Astrocyte (in vitro differentiated cells and primary cell): ENCODE measurements at regions not wholly inside any gene's neighbourhood (a gene's known extent, or its start where the extent isn't known, plus 50 kb on each side); places are given as distances from the start of the nearest gene placed in this dataset.
A peak's percentile ranks its signal among the peaks of the same experiment; 100 is the strongest.

Experiments
- DNase-seq: peaks from one replicate; pipeline ENCODE4 v3.0.0-alpha.2; 2010; ENCODE audit warnings: low read depth
- FAIRE-seq: peaks from 2 replicates; lab custom pipeline; 2011; peaks lifted over from hg19 to GRCh38; lab: Jason Lieb, UNC
- H2AFZ ChIP-seq: 2 replicates; pipeline ENCODE4 v1.6.0; 2012; ENCODE audit warnings: low read depth, low read length, inconsistent platforms
- H3K27ac ChIP-seq: 2 replicates; pipeline ENCODE4 v1.5.1; 2011; ENCODE audit warnings: low read depth, low read length, inconsistent platforms
- H3K27me3 ChIP-seq: 2 replicates; pipeline ENCODE4 v1.6.0; 2011; ENCODE audit warnings: low read length, inconsistent platforms; ENCODE audit not compliant: insufficient read depth
- H3K36me3 ChIP-seq: 2 replicates; pipeline ENCODE4 v1.5.1; 2011; ENCODE audit warnings: low read length, inconsistent platforms; ENCODE audit not compliant: insufficient read depth
- H3K4me1 ChIP-seq: 2 replicates; pipeline ENCODE4 v1.5.1; 2011; ENCODE audit warnings: low read length, inconsistent platforms; ENCODE audit not compliant: insufficient read depth
- H3K4me2 ChIP-seq: 2 replicates; pipeline ENCODE4 v1.6.0; 2012; ENCODE audit warnings: low read length, inconsistent platforms
- H3K4me3 ChIP-seq: 2 replicates; pipeline ENCODE4 v1.5.1; 2011; ENCODE audit warnings: low read depth, mild to moderate bottlenecking, low read length, inconsistent platforms; ENCODE audit not compliant: insufficient read depth
- H3K79me2 ChIP-seq: 2 replicates; pipeline ENCODE4 v1.6.0; 2012; ENCODE audit warnings: mild to moderate bottlenecking, low read length, inconsistent platforms; ENCODE audit not compliant: insufficient read depth
- H3K9ac ChIP-seq: 2 replicates; pipeline ENCODE4 v1.6.0; 2012; ENCODE audit warnings: mild to moderate bottlenecking, low read length, inconsistent platforms
- H3K9me3 ChIP-seq: 2 replicates; pipeline ENCODE4 v1.5.1; 2012; ENCODE audit warnings: low read depth, mild to moderate bottlenecking, low read length, inconsistent platforms; ENCODE audit not compliant: insufficient read depth
- H4K20me1 ChIP-seq: 2 replicates; pipeline ENCODE4 v1.6.0; 2012; ENCODE audit warnings: low read length, inconsistent platforms; ENCODE audit not compliant: insufficient read depth
- H3K27ac Mint-ChIP-seq: one replicate; pipeline ENCODE4 v1.8.0; 2021; ENCODE audit warnings: mild to moderate bottlenecking, mixed read lengths; ENCODE audit not compliant: unreplicated experiment
- H3K27me3 Mint-ChIP-seq: one replicate; pipeline ENCODE4 v1.8.0; 2021; ENCODE audit warnings: low read depth, mixed read lengths; ENCODE audit not compliant: unreplicated experiment
- H3K36me3 Mint-ChIP-seq: one replicate; pipeline ENCODE4 v1.8.0; 2021; ENCODE audit warnings: low read depth, mixed read lengths; ENCODE audit not compliant: unreplicated experiment
- H3K4me1 Mint-ChIP-seq: one replicate; pipeline ENCODE4 v1.8.0; 2021; ENCODE audit warnings: low read depth, mixed read lengths; ENCODE audit not compliant: unreplicated experiment
- H3K4me3 Mint-ChIP-seq: one replicate; pipeline ENCODE4 v1.8.0; 2021; ENCODE audit warnings: mild to moderate bottlenecking, moderate library complexity, mixed read lengths; ENCODE audit not compliant: unreplicated experiment
- H3K9me3 Mint-ChIP-seq: one replicate; pipeline ENCODE4 v1.8.0; 2021; ENCODE audit warnings: mild to moderate bottlenecking, mixed read lengths; ENCODE audit not compliant: unreplicated experiment
- EZH2 ChIP-seq: IDR thresholded peaks from 2 replicates; pipeline ENCODE4 v1.6.1; 2012; ENCODE audit warnings: mild to moderate bottlenecking, low read length, inconsistent platforms; ENCODE audit not compliant: insufficient read depth
- TF ChIP-seq, protein P1 (sequence below): IDR thresholded peaks from 2 replicates; pipeline ENCODE4 v1.5.1; 2011; ENCODE audit warnings: low read depth, mild to moderate bottlenecking, inconsistent platforms, low read length, moderate library complexity; ENCODE audit not compliant: insufficient read depth

DNA sequence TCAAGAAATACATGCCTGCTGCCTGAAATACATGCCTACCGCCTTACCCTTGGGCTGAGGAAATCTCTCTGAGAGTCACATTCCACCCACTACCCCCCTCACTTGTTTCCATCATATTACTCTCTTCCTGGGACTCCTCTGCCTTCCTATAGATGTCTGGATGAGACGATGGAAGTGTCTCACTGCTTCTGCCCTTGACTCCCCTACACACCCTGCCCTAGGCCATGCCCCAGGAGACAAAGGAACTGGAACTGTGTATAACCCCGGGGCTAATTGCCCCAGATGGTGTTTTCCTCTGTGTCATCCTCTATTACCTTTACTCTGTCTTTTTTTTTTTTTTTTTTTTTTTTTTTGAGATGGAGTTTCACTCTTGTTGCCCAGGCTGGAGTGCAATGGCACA lies 102.0 kb downstream of the GTPBP8 start:
- no peaks in the 10 kb centered on the region for H3K79me2 ChIP-seq
- no peaks in the 10 kb centered on the region for H3K9me3 ChIP-seq
- H3K27me3 ChIP-seq = peaks cover 3% of the 10 kb centered on the region
- H3K4me3 ChIP-seq = no peak overlapping the region
- peaks cover 9% of the 10 kb centered on the region for H3K4me1 ChIP-seq
- peaks cover 16% of the 10 kb centered on the region for H3K4me1 Mint-ChIP-seq
- no peak overlapping the region for H3K4me3 Mint-ChIP-seq
- H3K9me3 Mint-ChIP-seq = peaks cover 5% of the 10 kb centered on the region
- peaks cover 3% of the 10 kb centered on the region for H3K27me3 Mint-ChIP-seq
- H3K36me3 Mint-ChIP-seq = no peaks in the 10 kb centered on the region
- no peak for TF ChIP-seq EZH2
- TF ChIP-seq, protein P1, sequence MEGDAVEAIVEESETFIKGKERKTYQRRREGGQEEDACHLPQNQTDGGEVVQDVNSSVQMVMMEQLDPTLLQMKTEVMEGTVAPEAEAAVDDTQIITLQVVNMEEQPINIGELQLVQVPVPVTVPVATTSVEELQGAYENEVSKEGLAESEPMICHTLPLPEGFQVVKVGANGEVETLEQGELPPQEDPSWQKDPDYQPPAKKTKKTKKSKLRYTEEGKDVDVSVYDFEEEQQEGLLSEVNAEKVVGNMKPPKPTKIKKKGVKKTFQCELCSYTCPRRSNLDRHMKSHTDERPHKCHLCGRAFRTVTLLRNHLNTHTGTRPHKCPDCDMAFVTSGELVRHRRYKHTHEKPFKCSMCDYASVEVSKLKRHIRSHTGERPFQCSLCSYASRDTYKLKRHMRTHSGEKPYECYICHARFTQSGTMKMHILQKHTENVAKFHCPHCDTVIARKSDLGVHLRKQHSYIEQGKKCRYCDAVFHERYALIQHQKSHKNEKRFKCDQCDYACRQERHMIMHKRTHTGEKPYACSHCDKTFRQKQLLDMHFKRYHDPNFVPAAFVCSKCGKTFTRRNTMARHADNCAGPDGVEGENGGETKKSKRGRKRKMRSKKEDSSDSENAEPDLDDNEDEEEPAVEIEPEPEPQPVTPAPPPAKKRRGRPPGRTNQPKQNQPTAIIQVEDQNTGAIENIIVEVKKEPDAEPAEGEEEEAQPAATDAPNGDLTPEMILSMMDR = no peak
- DNase-seq (no peak), FAIRE-seq (no peak)
- no peak overlapping the region for H3K4me2 ChIP-seq
- no peak overlapping the region for H2AFZ ChIP-seq
- H3K27ac ChIP-seq = no peak overlapping the region
- no peaks in the 10 kb centered on the region for H3K36me3 ChIP-seq
- H4K20me1 ChIP-seq = no peaks in the 10 kb centered on the region
- H3K27ac Mint-ChIP-seq = peak overlapping the region; percentile 20
- H3K9ac ChIP-seq = no peak overlapping the region

DNA sequence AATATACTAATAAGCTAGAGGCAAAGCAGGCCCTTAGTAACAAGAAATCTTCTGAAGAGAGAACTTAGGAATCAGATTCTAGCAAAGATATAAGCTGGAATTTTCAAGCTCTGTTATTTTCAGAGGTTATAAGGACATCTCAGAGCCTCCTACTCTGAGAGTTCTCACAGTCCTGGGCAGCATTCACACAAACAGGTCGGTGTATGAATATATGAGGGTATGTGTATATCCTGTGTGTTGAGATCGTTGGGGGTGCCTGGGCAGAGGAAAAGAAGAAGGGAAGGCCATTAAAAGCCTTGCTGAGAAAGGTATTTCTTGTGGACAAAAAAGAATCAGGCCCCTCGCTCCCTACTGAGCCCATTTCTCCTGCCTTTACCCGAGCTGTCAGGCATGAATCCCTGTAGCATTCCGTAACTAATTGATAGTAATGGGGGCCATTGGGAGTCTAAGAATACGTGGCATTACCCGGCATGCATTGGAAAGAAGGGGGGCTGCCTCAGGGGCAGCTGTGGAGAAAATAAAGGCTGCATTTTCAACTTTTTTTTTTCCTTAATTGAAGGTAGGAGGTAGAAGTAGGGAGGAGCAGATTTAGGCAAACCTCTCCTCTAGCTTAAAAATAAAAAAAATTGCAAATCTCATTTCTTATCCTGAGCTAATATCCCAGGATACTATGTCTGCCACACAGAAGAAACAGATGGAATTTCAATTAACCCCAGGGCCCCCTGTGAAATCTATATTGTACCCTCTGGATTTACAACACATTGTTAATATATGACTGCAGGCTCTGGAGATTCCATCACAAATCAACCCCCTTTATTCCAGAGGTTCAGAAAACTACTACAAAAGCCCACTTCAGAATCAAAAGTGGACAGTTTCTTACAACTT lies 103.8 kb downstream of the GTPBP8 start:
- Histone ChIP-seq H3K79me2 (no peaks in the 10 kb centered on the region), H2AFZ (no peak overlapping the region), H4K20me1 (no peaks in the 10 kb centered on the region), H3K9ac (no peak overlapping the region), H3K9me3 (no peaks in the 10 kb centered on the region), H3K36me3 (no peaks in the 10 kb centered on the region), H3K27ac (no peak overlapping the region), H3K4me3 (no peak overlapping the region), H3K4me2 (no peak overlapping the region), H3K4me1 (peaks cover 18% of the 10 kb centered on the region), H3K27me3 (peaks cover 3% of the 10 kb centered on the region)
- no peak for FAIRE-seq
- DNase-seq = no peak
- TF ChIP-seq EZH2 = no peak
- TF ChIP-seq, protein P1 = no peak
- Mint-ChIP-seq H3K9me3 (peaks cover 5% of the 10 kb centered on the region), H3K4me1 (peaks cover 30% of the 10 kb centered on the region), H3K27ac (no peak overlapping the region), H3K4me3 (no peak overlapping the region), H3K27me3 (no peaks in the 10 kb centered on the region), H3K36me3 (no peaks in the 10 kb centered on the region)
